ENCODE measurements at regions not wholly inside any gene's neighbourhood (a gene's known extent, or its start where the extent isn't known, plus 50 kb on each side); places are given as distances from the start of the nearest gene placed in this dataset.

DNA sequence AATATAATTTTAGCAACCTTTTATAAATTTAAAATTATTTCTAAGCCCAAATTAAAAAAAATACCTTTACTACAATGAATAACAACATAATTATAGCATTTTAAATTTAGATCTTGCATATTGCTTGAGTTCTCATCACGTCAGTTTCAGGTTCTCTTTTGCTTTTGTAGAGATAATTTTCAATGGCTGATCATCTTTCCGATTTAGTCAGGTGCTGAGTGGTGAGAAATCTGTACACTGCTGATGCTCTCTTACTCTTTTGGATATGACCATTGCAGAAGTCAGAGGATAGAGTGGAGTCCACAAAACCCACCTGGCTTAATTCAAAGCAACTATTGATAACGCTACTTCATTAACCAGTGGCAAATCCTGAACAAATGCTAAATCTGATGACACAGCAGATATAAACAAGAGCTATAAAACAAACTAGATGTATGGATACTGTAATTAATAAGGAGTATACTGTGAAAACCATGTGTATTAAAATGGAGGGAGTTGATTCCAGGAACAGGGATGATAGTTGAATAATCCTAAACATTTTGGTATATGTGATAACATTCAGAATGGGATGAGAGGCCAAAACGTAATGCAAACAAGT, 394.8 kb downstream of the CSNK1G3 start:
- no peak for DNase-seq
- intact Hi-C loops (cut with DNase I, micrococcal nuclease), result no loop called here
- ATAC-seq, result no peak
- Histone ChIP-seq H3K4me3 (no peak overlapping the region), H3K4me1 (ENCODE audit: low read depth) (no peaks in the 10 kb centered on the region), H3K9me3 (no peaks in the 10 kb centered on the region), H3K36me3 (ENCODE audit: low read depth) (no peaks in the 10 kb centered on the region)
- TF ChIP-seq, protein P1, sequence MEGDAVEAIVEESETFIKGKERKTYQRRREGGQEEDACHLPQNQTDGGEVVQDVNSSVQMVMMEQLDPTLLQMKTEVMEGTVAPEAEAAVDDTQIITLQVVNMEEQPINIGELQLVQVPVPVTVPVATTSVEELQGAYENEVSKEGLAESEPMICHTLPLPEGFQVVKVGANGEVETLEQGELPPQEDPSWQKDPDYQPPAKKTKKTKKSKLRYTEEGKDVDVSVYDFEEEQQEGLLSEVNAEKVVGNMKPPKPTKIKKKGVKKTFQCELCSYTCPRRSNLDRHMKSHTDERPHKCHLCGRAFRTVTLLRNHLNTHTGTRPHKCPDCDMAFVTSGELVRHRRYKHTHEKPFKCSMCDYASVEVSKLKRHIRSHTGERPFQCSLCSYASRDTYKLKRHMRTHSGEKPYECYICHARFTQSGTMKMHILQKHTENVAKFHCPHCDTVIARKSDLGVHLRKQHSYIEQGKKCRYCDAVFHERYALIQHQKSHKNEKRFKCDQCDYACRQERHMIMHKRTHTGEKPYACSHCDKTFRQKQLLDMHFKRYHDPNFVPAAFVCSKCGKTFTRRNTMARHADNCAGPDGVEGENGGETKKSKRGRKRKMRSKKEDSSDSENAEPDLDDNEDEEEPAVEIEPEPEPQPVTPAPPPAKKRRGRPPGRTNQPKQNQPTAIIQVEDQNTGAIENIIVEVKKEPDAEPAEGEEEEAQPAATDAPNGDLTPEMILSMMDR (IDR thresholded peaks at IDR 0.05), result no peak

DNA sequence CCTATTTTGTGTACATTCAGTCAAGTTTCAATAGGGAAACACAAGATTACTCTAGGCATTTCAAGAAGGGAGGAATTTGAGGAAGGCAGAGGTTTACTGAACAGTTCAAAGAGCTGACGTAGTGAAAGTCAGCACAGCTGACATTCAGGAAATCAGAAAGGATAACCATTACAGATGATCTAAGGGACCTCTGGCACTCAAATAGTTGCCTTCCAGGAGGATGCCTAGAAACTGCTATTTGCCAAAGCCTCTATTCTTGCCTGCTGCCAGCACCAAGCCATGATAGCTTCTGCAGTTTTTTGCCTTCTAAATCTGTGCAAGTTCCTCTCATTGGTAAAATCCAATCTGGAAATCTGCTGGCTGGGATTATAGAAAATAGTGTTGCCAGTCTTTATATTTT, 373.1 kb downstream of the CSNK1G3 start:
- H3K9me3 ChIP-seq, result no peaks in the 10 kb centered on the region
- TF ChIP-seq, protein P1 (IDR thresholded peaks at IDR 0.05), result no peak
- H3K4me3 ChIP-seq, result no peak overlapping the region
- no peaks in the 10 kb centered on the region for H3K4me1 ChIP-seq (ENCODE audit: low read depth)
- no peaks in the 10 kb centered on the region for H3K36me3 ChIP-seq (ENCODE audit: low read depth)
- DNase-seq, result no peak
- intact Hi-C loops (cut with DNase I, micrococcal nuclease), result no loop called here
- ATAC-seq, result no peak

DNA sequence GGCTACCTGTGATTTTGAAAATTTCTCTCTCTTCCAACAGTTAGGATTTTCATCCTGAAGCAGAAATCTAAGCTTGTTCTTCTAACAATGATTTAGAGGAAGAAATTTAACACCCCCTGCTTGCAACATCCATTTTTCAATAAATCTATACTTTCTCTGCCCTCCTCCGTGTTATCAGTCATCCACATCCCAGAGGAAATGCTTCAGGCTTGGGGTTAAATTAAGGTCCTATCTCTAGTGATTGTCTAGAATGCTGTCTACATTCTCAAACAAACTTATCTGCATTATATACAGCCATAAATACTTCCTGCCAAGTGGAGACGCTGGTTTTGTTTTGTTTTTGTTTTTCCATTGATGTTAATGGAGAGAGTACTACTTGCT, 371.0 kb downstream of the CSNK1G3 start:
- no peaks in the 10 kb centered on the region for H3K9me3 ChIP-seq
- intact Hi-C loops (cut with DNase I, micrococcal nuclease), result no loop called here
- no peak for ATAC-seq
- DNase-seq, result no peak
- H3K4me1 ChIP-seq (ENCODE audit: low read depth), result no peaks in the 10 kb centered on the region
- TF ChIP-seq, protein P1 (IDR thresholded peaks at IDR 0.05), result no peak
- H3K36me3 ChIP-seq (ENCODE audit: low read depth), result no peaks in the 10 kb centered on the region
- H3K4me3 ChIP-seq, result no peak overlapping the region

DNA sequence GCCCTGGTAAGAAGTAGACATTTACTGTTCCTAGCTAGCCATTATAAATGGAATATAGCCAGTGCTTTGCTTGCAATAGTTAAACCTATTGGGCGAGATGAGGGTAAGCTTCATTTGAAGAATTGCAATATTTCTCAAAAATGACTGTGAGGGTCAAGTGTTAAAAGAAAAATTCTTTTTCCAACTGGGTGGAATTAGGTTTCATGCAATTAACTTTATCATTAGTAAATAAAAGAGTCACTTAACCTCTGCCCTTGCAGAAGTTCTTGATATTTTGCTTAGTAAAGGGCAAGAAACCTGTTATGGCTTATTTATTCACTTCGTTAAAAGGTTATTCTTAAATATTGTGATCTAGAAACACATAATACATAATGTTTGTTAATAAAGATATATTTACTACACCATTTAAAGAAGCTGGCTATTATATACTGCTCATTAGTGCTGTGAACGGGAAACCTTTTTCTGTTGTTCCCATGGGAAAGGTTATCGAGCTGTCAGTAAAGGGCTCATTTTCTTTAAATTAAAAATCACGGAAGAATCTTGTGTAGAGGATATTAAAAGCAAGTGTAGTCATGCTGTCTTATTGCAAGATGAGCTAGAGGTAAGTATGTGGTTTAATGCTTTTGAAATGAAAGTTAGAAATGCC, 370.5 kb downstream of the CSNK1G3 start:
- Histone ChIP-seq H3K9me3 (no peaks in the 10 kb centered on the region), H3K4me3 (no peak overlapping the region), H3K36me3 (ENCODE audit: low read depth) (no peaks in the 10 kb centered on the region), H3K4me1 (ENCODE audit: low read depth) (no peaks in the 10 kb centered on the region)
- TF ChIP-seq, protein P1 (IDR thresholded peaks at IDR 0.05), result no peak
- ATAC-seq (no peak), DNase-seq (no peak)
- intact Hi-C loops (cut with DNase I, micrococcal nuclease), result no loop called here

DNA sequence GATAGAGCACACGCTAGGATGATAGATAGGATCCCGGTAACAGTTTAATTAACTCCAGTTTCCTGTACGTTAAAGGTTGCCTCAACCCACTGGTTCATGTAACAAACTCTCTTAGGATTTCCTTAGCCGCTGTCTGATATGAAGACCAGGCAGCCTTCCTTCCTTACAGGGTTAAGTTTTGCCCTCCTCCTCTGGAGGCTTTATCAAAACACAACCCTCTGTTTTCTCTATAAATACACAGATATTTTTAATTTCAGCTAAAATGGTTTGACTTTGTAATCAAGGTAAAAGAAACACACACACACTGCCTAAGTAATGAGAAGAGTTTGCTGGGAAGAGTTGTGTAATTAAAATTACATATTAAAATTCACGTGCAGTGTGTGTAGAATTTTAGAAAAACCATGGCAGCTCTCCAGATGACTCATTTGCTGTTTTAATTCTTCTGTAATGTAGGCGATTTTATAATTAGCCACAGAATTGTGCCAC, 369.8 kb downstream of the CSNK1G3 start:
- H3K4me1 ChIP-seq (ENCODE audit: low read depth), result no peaks in the 10 kb centered on the region
- no peaks in the 10 kb centered on the region for H3K9me3 ChIP-seq
- TF ChIP-seq, protein P1 (IDR thresholded peaks at IDR 0.05), result no peak
- DNase-seq (no peak), ATAC-seq (no peak)
- no peaks in the 10 kb centered on the region for H3K36me3 ChIP-seq (ENCODE audit: low read depth)
- intact Hi-C loops (cut with DNase I, micrococcal nuclease), result no loop called here
- H3K4me3 ChIP-seq, result no peak overlapping the region

Measured in mucosa of descending colon (tissue), 3 donors.